Endodermal cell (in vitro differentiated cells): ENCODE measurements at regions not wholly inside any gene's neighbourhood (a gene's known extent, or its start where the extent isn't known, plus 50 kb on each side); places are given as distances from the start of the nearest gene placed in this dataset.

ENCODE experiments used
- DNase-seq: peaks from one replicate; pipeline ENCODE4 v3.0.0-alpha.2; 2017
- H3K27ac ChIP-seq: 2 replicates; pipeline ENCODE4 v1.5.1; 2013; ENCODE audit warnings: mild to moderate bottlenecking, low read depth, low read length, moderate library complexity
- H3K27me3 ChIP-seq: 2 replicates; pipeline ENCODE4 v1.6.1; 2013; ENCODE audit warnings: mild to moderate bottlenecking, low read length, moderate library complexity; ENCODE audit not compliant: insufficient read depth, control insufficient read depth, poor library complexity, severe bottlenecking
- H3K36me3 ChIP-seq: 2 replicates; pipeline ENCODE4 v1.7.0; 2013; ENCODE audit warnings: mild to moderate bottlenecking, low read length, moderate library complexity; ENCODE audit not compliant: control insufficient read depth, insufficient read depth
- H3K4me1 ChIP-seq: one replicate; pipeline ENCODE4 v1.7.0; 2013; ENCODE audit warnings: low read length; ENCODE audit not compliant: control insufficient read depth, insufficient read depth
- H3K4me3 ChIP-seq: 2 replicates; pipeline ENCODE4 v1.5.1; 2013; ENCODE audit warnings: mild to moderate bottlenecking, low read length, moderate library complexity
- H3K9ac ChIP-seq: 2 replicates; pipeline ENCODE4 v1.6.1; 2013; ENCODE audit warnings: mild to moderate bottlenecking, low read length, moderate library complexity; ENCODE audit not compliant: poor library complexity, severe bottlenecking; ENCODE audit errors: extremely low read depth
- H3K9me3 ChIP-seq: 2 replicates; pipeline ENCODE4 v1.6.1; 2013; ENCODE audit warnings: mild to moderate bottlenecking, low read length, moderate library complexity; ENCODE audit not compliant: control insufficient read depth
- H3K27ac Mint-ChIP-seq: 2 replicates; pipeline ENCODE4 v1.8.0; 2020; ENCODE audit warnings: mixed read lengths
- H3K27me3 Mint-ChIP-seq: 2 replicates; pipeline ENCODE4 v1.8.0; 2021; ENCODE audit warnings: mild to moderate bottlenecking, mixed read lengths; ENCODE audit not compliant: insufficient read depth
- H3K36me3 Mint-ChIP-seq: 2 replicates; pipeline ENCODE4 v1.8.0; 2020; ENCODE audit warnings: low read depth, mixed read lengths
- H3K4me1 Mint-ChIP-seq: 2 replicates; pipeline ENCODE4 v1.8.0; 2020; ENCODE audit warnings: mixed read lengths
- H3K4me3 Mint-ChIP-seq: 2 replicates; pipeline ENCODE4 v1.8.0; 2020; ENCODE audit warnings: mild to moderate bottlenecking, moderate library complexity, mixed read lengths
- H3K9me3 Mint-ChIP-seq: 2 replicates; pipeline ENCODE4 v1.8.0; 2020; ENCODE audit warnings: mild to moderate bottlenecking, mixed read lengths
- WGBS, 2 experiments: methylation state at CpG; one replicate each; pipeline versions ENCODE4 v1.1.5 to v1.1.7; 2013; ENCODE audit warnings: missing lambda C conversion rate in 2 of 2, mixed read lengths in 1 of 2; ENCODE audit not compliant: insufficient coverage in 1 of 2, insufficient read length in 1 of 2; 5-methylcytosine and 5-hydroxymethylcytosine counted together
- TF ChIP-seq, protein P1 (sequence below): fragments of 200-600 bp; sonication (generic); conservative IDR thresholded peaks from 2 replicates; pipeline ENCODE4 v1.5.0; 2021; ENCODE audit warnings: antibody characterized with exemption, mild to moderate bottlenecking

DNA sequence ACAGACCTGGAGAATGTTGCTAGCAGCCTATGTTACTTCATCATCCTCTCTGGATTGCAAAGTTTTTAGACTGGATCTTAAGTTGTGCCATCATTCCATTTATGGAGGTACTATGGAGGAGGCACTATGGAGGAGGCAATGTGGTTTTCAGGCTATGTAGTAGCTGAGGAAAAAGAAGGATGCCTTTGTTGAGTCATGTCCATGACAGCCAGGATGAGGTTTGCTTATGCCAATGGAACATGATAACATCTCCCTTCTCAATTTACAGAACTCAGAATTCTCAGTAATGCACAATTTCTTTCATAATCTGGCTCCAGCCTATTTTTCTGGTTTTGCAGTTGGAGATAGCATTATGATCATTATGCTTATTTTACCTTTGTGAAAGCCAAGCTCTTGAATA, 65.9 kb upstream of the TMEM108 start:
- no peaks in the 10 kb centered on the region for H3K36me3 Mint-ChIP-seq
- DNase-seq: no peak
- TF ChIP-seq, protein P1, sequence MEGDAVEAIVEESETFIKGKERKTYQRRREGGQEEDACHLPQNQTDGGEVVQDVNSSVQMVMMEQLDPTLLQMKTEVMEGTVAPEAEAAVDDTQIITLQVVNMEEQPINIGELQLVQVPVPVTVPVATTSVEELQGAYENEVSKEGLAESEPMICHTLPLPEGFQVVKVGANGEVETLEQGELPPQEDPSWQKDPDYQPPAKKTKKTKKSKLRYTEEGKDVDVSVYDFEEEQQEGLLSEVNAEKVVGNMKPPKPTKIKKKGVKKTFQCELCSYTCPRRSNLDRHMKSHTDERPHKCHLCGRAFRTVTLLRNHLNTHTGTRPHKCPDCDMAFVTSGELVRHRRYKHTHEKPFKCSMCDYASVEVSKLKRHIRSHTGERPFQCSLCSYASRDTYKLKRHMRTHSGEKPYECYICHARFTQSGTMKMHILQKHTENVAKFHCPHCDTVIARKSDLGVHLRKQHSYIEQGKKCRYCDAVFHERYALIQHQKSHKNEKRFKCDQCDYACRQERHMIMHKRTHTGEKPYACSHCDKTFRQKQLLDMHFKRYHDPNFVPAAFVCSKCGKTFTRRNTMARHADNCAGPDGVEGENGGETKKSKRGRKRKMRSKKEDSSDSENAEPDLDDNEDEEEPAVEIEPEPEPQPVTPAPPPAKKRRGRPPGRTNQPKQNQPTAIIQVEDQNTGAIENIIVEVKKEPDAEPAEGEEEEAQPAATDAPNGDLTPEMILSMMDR: no peak
- H3K4me1 Mint-ChIP-seq: no peaks in the 10 kb centered on the region
- Histone ChIP-seq H3K9ac (no peak overlapping the region), H3K4me1 (no peaks in the 10 kb centered on the region), H3K9me3 (no peaks in the 10 kb centered on the region), H3K4me3 (no peak overlapping the region), H3K36me3 (no peaks in the 10 kb centered on the region), H3K27ac (no peak overlapping the region), H3K27me3 (no peaks in the 10 kb centered on the region)
- H3K9me3 Mint-ChIP-seq: no peaks in the 10 kb centered on the region
- no peak overlapping the region for H3K27ac Mint-ChIP-seq
- no peak overlapping the region for H3K4me3 Mint-ChIP-seq
- H3K27me3 Mint-ChIP-seq: no peaks in the 10 kb centered on the region

DNA sequence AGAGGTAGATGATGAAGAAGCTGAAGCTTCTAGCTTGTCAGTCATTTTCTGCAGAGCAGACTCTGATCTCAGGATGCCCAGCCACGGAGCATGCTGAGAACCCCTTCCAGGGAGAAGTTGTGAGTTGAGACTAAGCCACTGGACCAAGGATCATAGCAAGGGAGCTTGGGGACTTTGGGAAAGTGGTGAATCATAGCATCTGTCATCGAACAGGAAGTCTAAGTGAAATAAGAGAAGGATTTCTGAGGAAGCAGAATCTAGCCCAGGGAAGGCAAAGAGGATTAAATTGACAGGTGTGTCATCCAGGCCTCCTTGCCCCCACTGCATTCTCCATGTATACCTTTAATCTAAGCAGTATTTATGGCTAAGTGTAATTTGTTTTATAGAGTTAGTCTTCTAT, 71.8 kb upstream of the TMEM108 start:
- Histone ChIP-seq H3K27me3 (no peaks in the 10 kb centered on the region), H3K4me1 (no peaks in the 10 kb centered on the region), H3K4me3 (no peak overlapping the region), H3K9me3 (no peaks in the 10 kb centered on the region), H3K27ac (no peak overlapping the region), H3K36me3 (no peaks in the 10 kb centered on the region), H3K9ac (no peak overlapping the region)
- Mint-ChIP-seq H3K9me3 (no peaks in the 10 kb centered on the region), H3K27me3 (no peaks in the 10 kb centered on the region), H3K27ac (no peak overlapping the region), H3K36me3 (no peaks in the 10 kb centered on the region), H3K4me3 (no peak overlapping the region), H3K4me1 (peaks cover 12% of the 10 kb centered on the region)
- WGBS, 2 experiments: 83 to 91% methylated on average over 2 of the region's 2 CpGs
- TF ChIP-seq, protein P1: no peak
- DNase-seq: no peak

DNA sequence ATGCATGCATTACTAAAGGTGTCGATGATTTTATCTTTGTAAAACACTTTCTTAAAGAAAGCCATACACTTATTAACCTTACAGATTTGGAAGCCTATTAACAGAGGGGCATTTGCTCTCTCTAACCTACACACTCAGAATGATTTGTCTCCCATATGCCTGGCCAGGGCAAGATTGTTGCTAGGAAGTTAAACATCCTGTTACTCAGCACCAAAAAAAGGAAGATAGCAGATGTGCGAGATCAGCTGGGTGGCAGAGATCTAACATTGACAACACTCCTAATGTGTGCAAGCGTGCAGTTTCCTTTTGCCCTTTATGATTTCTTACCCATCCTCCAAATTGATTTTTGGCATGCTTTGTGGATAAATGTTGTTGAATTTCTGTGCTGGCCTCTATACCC, 73.9 kb upstream of the TMEM108 start:
- Mint-ChIP-seq H3K27ac (no peak overlapping the region), H3K4me3 (no peak overlapping the region), H3K36me3 (no peaks in the 10 kb centered on the region), H3K27me3 (peaks cover 10% of the 10 kb centered on the region), H3K9me3 (no peaks in the 10 kb centered on the region), H3K4me1 (peaks cover 12% of the 10 kb centered on the region)
- Histone ChIP-seq H3K9me3 (no peaks in the 10 kb centered on the region), H3K4me1 (no peaks in the 10 kb centered on the region), H3K4me3 (no peak overlapping the region), H3K36me3 (no peaks in the 10 kb centered on the region), H3K27ac (no peak overlapping the region), H3K27me3 (no peaks in the 10 kb centered on the region), H3K9ac (no peak overlapping the region)
- no peak for DNase-seq
- TF ChIP-seq, protein P1: no peak
- WGBS, 2 experiments: 84 to 100% methylated on average over 1 to 3 of the region's 3 CpGs
